Endothelial cell (in vitro differentiated cells): ENCODE measurements at regions not wholly inside any gene's neighbourhood (a gene's known extent, or its start where the extent isn't known, plus 50 kb on each side); places are given as distances from the start of the nearest gene placed in this dataset.

Source experiments
- DNase-seq: peaks from one replicate; pipeline ENCODE4 v3.0.0; 2021; ENCODE audit warnings: low spot score
- H3K27ac Mint-ChIP-seq: one replicate; pipeline ENCODE4 v1.8.0; 2021; ENCODE audit warnings: mixed read lengths, inconsistent platforms; ENCODE audit not compliant: unreplicated experiment
- H3K27me3 Mint-ChIP-seq: one replicate; pipeline ENCODE4 v1.8.0; 2021; ENCODE audit warnings: mild to moderate bottlenecking, moderate library complexity, mixed read lengths, inconsistent platforms; ENCODE audit not compliant: unreplicated experiment
- H3K36me3 Mint-ChIP-seq: one replicate; pipeline ENCODE4 v1.8.0; 2021; ENCODE audit warnings: mild to moderate bottlenecking, low read depth, mixed read lengths, inconsistent platforms; ENCODE audit not compliant: unreplicated experiment
- H3K4me1 Mint-ChIP-seq: one replicate; pipeline ENCODE4 v1.8.0; 2021; ENCODE audit warnings: mild to moderate bottlenecking, mixed read lengths, inconsistent platforms; ENCODE audit not compliant: unreplicated experiment
- H3K4me3 Mint-ChIP-seq: one replicate; pipeline ENCODE4 v1.8.0; 2021; ENCODE audit warnings: mild to moderate bottlenecking, mixed read lengths, inconsistent platforms; ENCODE audit not compliant: unreplicated experiment
- H3K9me3 Mint-ChIP-seq: one replicate; pipeline ENCODE4 v1.8.0; 2021; ENCODE audit warnings: mixed read lengths, inconsistent platforms; ENCODE audit not compliant: unreplicated experiment
- TF ChIP-seq, protein P1 (sequence below): fragments of 200-600 bp; sonication (generic); IDR thresholded peaks from one replicate; pipeline ENCODE4 v1.5.0; 2021; ENCODE audit warnings: antibody characterized with exemption; ENCODE audit not compliant: unreplicated experiment

DNA sequence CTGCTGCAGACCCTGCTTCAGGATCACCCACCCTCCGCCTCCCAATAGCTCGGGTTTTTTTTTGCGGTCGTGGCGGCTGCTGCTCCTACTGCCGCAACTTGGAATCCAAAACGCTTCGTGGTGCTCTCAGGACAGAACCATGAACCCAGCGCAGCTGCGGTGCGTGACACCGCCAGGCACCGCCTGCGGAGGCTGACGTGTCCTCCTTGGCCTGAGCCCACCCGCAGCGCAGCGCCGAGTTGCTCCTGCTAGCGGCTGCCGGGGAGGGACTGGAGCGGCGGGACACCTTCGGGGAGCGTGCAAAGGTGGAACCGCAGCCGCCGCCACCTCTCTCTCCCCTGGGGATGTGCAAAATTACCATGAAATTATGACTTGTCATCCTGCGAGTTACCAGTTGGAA is 1893.0 kb downstream of the TP53TG3F start:
- no peak overlapping the region for H3K4me3 Mint-ChIP-seq
- DNase-seq, result no peak
- TF ChIP-seq, protein P1, sequence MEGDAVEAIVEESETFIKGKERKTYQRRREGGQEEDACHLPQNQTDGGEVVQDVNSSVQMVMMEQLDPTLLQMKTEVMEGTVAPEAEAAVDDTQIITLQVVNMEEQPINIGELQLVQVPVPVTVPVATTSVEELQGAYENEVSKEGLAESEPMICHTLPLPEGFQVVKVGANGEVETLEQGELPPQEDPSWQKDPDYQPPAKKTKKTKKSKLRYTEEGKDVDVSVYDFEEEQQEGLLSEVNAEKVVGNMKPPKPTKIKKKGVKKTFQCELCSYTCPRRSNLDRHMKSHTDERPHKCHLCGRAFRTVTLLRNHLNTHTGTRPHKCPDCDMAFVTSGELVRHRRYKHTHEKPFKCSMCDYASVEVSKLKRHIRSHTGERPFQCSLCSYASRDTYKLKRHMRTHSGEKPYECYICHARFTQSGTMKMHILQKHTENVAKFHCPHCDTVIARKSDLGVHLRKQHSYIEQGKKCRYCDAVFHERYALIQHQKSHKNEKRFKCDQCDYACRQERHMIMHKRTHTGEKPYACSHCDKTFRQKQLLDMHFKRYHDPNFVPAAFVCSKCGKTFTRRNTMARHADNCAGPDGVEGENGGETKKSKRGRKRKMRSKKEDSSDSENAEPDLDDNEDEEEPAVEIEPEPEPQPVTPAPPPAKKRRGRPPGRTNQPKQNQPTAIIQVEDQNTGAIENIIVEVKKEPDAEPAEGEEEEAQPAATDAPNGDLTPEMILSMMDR, result no peak
- H3K4me1 Mint-ChIP-seq, result no peaks in the 10 kb centered on the region
- no peaks in the 10 kb centered on the region for H3K27me3 Mint-ChIP-seq
- no peak overlapping the region for H3K27ac Mint-ChIP-seq
- H3K9me3 Mint-ChIP-seq, result peaks cover 23% of the 10 kb centered on the region
- no peaks in the 10 kb centered on the region for H3K36me3 Mint-ChIP-seq

DNA sequence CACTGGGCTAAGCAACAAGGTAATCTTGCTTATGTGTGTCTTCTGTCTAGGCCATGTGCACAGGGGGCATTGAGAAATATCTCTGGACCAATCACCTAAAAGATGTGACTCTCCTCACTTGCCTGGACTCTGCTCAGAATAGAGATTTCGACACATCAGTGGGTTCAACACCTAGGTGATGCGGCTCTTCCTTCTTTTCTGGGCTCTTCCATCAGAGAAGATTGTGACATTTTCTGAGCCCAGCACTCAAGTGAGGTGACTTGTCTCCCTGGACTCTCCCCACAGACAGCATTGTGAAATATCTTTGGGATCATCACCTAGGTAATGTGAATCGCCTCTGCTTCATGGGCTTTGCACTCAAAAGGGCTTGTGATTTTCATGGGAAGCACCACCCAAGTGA is 1904.1 kb downstream of the TP53TG3F start:
- DNase-seq, result no peak
- peaks cover 22% of the 10 kb centered on the region for H3K9me3 Mint-ChIP-seq
- H3K4me1 Mint-ChIP-seq, result no peaks in the 10 kb centered on the region
- H3K4me3 Mint-ChIP-seq, result no peak overlapping the region
- peaks cover 7% of the 10 kb centered on the region for H3K36me3 Mint-ChIP-seq
- TF ChIP-seq, protein P1, result no peak
- no peak overlapping the region for H3K27ac Mint-ChIP-seq
- H3K27me3 Mint-ChIP-seq, result peaks cover 1% of the 10 kb centered on the region

- H3K27me3 Mint-ChIP-seq, result peaks cover 1% of the 10 kb centered on the region
- H3K36me3 Mint-ChIP-seq, result peaks cover 7% of the 10 kb centered on the region
- TF ChIP-seq, protein P1, result no peak
- H3K4me3 Mint-ChIP-seq, result no peak overlapping the region
- peaks cover 22% of the 10 kb centered on the region for H3K9me3 Mint-ChIP-seq
- no peaks in the 10 kb centered on the region for H3K4me1 Mint-ChIP-seq
- DNase-seq, result no peak
- no peak overlapping the region for H3K27ac Mint-ChIP-seq
Measured at GRCh38 chr16:35364263-35364662, 1904.9 kb downstream of the TP53TG3F start.

- DNase-seq, result no peak
- Mint-ChIP-seq H3K4me1 (no peaks in the 10 kb centered on the region), H3K27ac (no peak overlapping the region), H3K9me3 (peaks cover 26% of the 10 kb centered on the region), H3K27me3 (peaks cover 1% of the 10 kb centered on the region), H3K36me3 (peaks cover 11% of the 10 kb centered on the region), H3K4me3 (no peak overlapping the region)
- TF ChIP-seq, protein P1, result no peak
Measured at GRCh38 chr16:35365675-35366074, 1906.3 kb downstream of the TP53TG3F start.

- Mint-ChIP-seq H3K36me3 (peaks cover 6% of the 10 kb centered on the region), H3K4me1 (no peaks in the 10 kb centered on the region), H3K4me3 (no peak overlapping the region), H3K27me3 (peaks cover 1% of the 10 kb centered on the region), H3K9me3 (peaks cover 13% of the 10 kb centered on the region), H3K27ac (no peak overlapping the region)
- TF ChIP-seq, protein P1, result no peak
- DNase-seq, result no peak
Measured at GRCh38 chr16:35370617-35371016, 1911.2 kb downstream of the TP53TG3F start.
